Loucy (cell line): ENCODE measurements at regions not wholly inside any gene's neighbourhood (a gene's known extent, or its start where the extent isn't known, plus 50 kb on each side); places are given as distances from the start of the nearest gene placed in this dataset.

Experiments used
- CTCF ChIP-seq: fragments of 200-600 bp; sonication (generic); conservative IDR thresholded peaks from 2 replicates; pipeline ENCODE4 v1.5.1; 2014; ENCODE audit warnings: mild to moderate bottlenecking, antibody characterized with exemption, low read length
- EZH2phosphoT487 ChIP-seq: fragments of 200-600 bp; IDR thresholded peaks from 2 replicates; pipeline ENCODE4 v1.6.1; 2018; ENCODE audit warnings: antibody characterized with exemption, mild to moderate bottlenecking, moderate library complexity, borderline replicate concordance

DNA sequence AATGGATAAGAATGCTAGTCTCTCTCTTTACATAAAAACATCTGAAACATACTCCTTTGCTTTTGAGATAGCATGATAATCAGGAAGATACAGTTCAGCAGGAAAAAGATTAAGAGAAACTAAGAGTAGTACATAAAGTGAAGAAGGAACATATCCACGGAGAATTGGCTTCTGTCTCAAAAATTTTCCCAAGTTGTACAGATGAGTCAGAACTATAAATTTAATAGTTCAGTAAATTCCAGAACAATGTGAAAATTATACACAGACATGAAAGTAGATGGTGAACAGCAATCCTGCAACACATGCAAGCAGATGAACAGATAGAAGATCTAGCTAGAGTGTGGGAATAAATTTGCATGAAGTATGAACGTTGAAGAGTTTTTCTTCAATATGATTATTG lies 691.4 kb upstream of the RIOK2 start:
- TF ChIP-seq CTCF (no peak), EZH2phosphoT487 (no peak)
